ENCODE measurements at regions not wholly inside any gene's neighbourhood (a gene's known extent, or its start where the extent isn't known, plus 50 kb on each side); places are given as distances from the start of the nearest gene placed in this dataset.

DNA sequence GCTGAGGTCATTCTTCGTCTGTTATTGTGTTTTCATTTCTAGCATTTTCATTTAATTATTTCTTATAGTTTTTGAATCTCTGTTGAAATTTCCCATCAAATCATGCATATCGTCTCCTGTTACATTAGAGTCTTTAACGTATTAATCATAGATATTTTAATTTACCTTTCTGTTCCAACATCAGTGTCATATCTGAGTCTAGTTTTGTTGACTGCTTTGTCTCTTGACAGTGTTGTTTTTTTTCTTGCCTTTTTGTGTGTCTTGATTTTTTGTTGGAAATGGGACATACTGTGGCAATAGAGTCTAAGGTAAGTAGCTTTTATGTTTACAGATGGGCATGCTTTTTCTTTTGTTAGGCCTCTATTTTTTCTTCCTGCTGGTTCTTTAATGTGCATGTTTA, 286.8 kb upstream of the THRB start:
- no peak overlapping the region for H3K4me3 ChIP-seq
- no peak overlapping the region for H3K27ac ChIP-seq
- H3K4me1 ChIP-seq, result no peaks in the 10 kb centered on the region
- no peak for DNase-seq
- intact Hi-C loops (cut with DNase I; ENCODE audit: low total_unique reads), result no loop called here
- no peaks in the 10 kb centered on the region for H3K36me3 ChIP-seq
- TF ChIP-seq, protein P1, sequence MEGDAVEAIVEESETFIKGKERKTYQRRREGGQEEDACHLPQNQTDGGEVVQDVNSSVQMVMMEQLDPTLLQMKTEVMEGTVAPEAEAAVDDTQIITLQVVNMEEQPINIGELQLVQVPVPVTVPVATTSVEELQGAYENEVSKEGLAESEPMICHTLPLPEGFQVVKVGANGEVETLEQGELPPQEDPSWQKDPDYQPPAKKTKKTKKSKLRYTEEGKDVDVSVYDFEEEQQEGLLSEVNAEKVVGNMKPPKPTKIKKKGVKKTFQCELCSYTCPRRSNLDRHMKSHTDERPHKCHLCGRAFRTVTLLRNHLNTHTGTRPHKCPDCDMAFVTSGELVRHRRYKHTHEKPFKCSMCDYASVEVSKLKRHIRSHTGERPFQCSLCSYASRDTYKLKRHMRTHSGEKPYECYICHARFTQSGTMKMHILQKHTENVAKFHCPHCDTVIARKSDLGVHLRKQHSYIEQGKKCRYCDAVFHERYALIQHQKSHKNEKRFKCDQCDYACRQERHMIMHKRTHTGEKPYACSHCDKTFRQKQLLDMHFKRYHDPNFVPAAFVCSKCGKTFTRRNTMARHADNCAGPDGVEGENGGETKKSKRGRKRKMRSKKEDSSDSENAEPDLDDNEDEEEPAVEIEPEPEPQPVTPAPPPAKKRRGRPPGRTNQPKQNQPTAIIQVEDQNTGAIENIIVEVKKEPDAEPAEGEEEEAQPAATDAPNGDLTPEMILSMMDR (IDR thresholded peaks at IDR 0.05), result no peak
- no peak for TF ChIP-seq POLR2A (IDR thresholded peaks at IDR 0.05)
- H3K9me3 ChIP-seq, result peaks cover 0 to 4% of the 10 kb centered on the region in 2 donors
- no peaks in the 10 kb centered on the region for H3K27me3 ChIP-seq

GRCh38 chr3:24793896-24794295, 299.2 kb upstream of the THRB start:
- no peak overlapping the region for H3K27ac ChIP-seq
- H3K4me3 ChIP-seq, result no peak overlapping the region
- H3K9me3 ChIP-seq, result no peaks in the 10 kb centered on the region
- H3K36me3 ChIP-seq, result no peaks in the 10 kb centered on the region
- no peaks in the 10 kb centered on the region for H3K27me3 ChIP-seq
- DNase-seq, result no peak
- intact Hi-C loops (cut with DNase I; ENCODE audit: low total_unique reads), result no loop called here
- no peaks in the 10 kb centered on the region for H3K4me1 ChIP-seq
- no peak for TF ChIP-seq POLR2A (IDR thresholded peaks at IDR 0.05)
- TF ChIP-seq, protein P1 (IDR thresholded peaks at IDR 0.05), result no peak

DNA sequence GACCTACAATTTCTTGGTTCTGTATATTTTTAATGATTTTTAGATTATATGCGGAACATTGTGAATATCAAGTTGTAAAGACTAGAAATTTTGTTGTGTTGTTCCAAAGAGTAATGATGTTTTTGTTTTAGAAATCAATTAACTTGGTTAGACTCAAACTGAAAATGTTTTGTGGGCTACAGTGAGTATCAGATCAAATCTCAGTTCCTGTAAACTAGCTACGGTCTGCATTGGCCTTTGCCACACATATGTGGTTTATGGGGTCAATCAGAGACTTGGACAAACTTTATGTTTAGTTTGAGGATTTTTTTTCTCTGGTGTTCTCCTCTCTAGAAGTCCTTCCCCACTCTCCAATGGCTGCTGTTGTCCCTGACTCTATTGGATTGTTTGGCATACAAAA, 308.0 kb upstream of the THRB start:
- no peak overlapping the region for H3K4me3 ChIP-seq

GRCh38 chr3:24804095-24804494, 309.4 kb upstream of the THRB start:
- intact Hi-C loops (cut with DNase I; ENCODE audit: low total_unique reads), result no loop called here
- Histone ChIP-seq H3K4me3 (no peak overlapping the region), H3K9me3 (no peaks in the 10 kb centered on the region), H3K27me3 (no peaks in the 10 kb centered on the region), H3K27ac (no peak overlapping the region), H3K36me3 (no peaks in the 10 kb centered on the region), H3K4me1 (no peaks in the 10 kb centered on the region)
- TF ChIP-seq POLR2A (IDR thresholded peaks at IDR 0.05), result no peak
- TF ChIP-seq, protein P1 (IDR thresholded peaks at IDR 0.05), result no peak
- no peak for DNase-seq

More for the DNA sequence above, 308.0 kb upstream of the THRB start:
- H3K27me3 ChIP-seq, result no peaks in the 10 kb centered on the region
- H3K4me1 ChIP-seq, result no peaks in the 10 kb centered on the region
- TF ChIP-seq POLR2A (IDR thresholded peaks at IDR 0.05), result no peak
- TF ChIP-seq, protein P1 (IDR thresholded peaks at IDR 0.05), result no peak
- no peaks in the 10 kb centered on the region for H3K36me3 ChIP-seq
- no peaks in the 10 kb centered on the region for H3K9me3 ChIP-seq
- intact Hi-C loops (cut with DNase I; ENCODE audit: low total_unique reads), result no loop called here
- H3K27ac ChIP-seq, result no peak overlapping the region
- DNase-seq, result no peak

DNA sequence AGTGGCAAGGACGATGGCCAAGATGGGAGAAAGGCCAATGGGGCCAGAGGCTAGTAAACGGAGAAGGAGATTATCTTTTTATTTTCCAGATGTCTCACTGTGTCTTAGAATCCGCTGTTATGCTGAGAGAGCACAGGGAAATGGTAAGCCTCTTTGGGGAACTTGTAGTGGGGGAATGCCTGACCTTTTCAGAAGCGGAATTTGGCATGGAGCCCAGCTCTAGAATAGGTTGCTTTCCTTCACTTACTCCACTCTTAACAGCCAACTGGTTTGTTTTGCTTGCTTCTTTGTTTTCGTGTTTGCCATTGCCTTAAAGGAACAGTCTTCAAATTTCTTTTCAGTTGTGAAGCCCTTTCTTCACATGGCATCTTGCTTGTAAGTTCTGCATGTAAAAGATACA, 316.2 kb upstream of the THRB start:
- Histone ChIP-seq H3K4me3 (no peak overlapping the region), H3K9me3 (no peaks in the 10 kb centered on the region), H3K27ac (no peak overlapping the region), H3K36me3 (no peaks in the 10 kb centered on the region), H3K4me1 (no peaks in the 10 kb centered on the region), H3K27me3 (no peaks in the 10 kb centered on the region)
- TF ChIP-seq, protein P1 (IDR thresholded peaks at IDR 0.05), result no peak
- no peak for TF ChIP-seq POLR2A (IDR thresholded peaks at IDR 0.05)
- no peak for DNase-seq
- intact Hi-C loops (cut with DNase I; ENCODE audit: low total_unique reads), result no loop called here
